ENCODE measurements at regions not wholly inside any gene's neighbourhood (a gene's known extent, or its start where the extent isn't known, plus 50 kb on each side); places are given as distances from the start of the nearest gene placed in this dataset.

DNA sequence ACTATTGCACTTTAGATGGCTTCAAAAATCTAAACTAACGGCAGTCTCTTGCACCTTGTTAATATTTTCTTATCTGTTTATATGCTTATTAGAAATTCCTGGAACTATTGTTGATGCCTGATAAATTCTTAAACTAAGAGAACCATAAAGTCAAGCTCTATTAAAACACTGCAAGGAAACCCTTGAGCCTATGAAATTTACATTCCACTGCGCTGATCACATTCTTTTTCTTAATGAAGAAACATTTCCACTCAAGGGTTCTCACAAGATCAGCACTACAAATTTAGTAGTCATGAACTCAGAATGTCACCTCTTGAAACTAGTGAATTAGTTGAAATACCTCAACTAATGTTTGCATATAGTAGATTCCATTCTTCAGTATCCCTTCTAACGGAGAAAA, 331.8 kb upstream of the SLC8A1 start:
- TF ChIP-seq, protein P1, sequence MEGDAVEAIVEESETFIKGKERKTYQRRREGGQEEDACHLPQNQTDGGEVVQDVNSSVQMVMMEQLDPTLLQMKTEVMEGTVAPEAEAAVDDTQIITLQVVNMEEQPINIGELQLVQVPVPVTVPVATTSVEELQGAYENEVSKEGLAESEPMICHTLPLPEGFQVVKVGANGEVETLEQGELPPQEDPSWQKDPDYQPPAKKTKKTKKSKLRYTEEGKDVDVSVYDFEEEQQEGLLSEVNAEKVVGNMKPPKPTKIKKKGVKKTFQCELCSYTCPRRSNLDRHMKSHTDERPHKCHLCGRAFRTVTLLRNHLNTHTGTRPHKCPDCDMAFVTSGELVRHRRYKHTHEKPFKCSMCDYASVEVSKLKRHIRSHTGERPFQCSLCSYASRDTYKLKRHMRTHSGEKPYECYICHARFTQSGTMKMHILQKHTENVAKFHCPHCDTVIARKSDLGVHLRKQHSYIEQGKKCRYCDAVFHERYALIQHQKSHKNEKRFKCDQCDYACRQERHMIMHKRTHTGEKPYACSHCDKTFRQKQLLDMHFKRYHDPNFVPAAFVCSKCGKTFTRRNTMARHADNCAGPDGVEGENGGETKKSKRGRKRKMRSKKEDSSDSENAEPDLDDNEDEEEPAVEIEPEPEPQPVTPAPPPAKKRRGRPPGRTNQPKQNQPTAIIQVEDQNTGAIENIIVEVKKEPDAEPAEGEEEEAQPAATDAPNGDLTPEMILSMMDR (IDR thresholded peaks at IDR 0.05): no peak
- no peak for TF ChIP-seq POLR2A (IDR thresholded peaks at IDR 0.05)
- TF ChIP-seq EP300 (IDR thresholded peaks at IDR 0.05): no peak
- TF ChIP-seq POLR2AphosphoS5 (IDR thresholded peaks at IDR 0.05): no peak

Data from stomach (tissue), 4 donors.